NT2/D1 (cell line): ENCODE measurements at regions not wholly inside any gene's neighbourhood (a gene's known extent, or its start where the extent isn't known, plus 50 kb on each side); places are given as distances from the start of the nearest gene placed in this dataset.

Experiments
- DNase-seq: peaks from one replicate; pipeline ENCODE4 v3.0.0-alpha.2; 2011; ENCODE audit warnings: low read depth, low spot score
- H3K27me3 ChIP-seq: 2 replicates; pipeline ENCODE4 v1.6.0; 2011; ENCODE audit warnings: mild to moderate bottlenecking; ENCODE audit not compliant: insufficient read length, insufficient read depth
- H3K36me3 ChIP-seq: 2 replicates; pipeline ENCODE4 v1.6.1; 2011; ENCODE audit warnings: mild to moderate bottlenecking, low read length, mixed read lengths; ENCODE audit not compliant: insufficient read depth, insufficient read length
- H3K4me1 ChIP-seq: 2 replicates; pipeline ENCODE4 v1.5.1; 2011; ENCODE audit not compliant: insufficient read depth, insufficient read length
- H3K4me3 ChIP-seq: 2 replicates; pipeline ENCODE4 v1.5.1; 2011; ENCODE audit warnings: low read depth; ENCODE audit not compliant: insufficient read length
- H3K9ac ChIP-seq: 2 replicates; pipeline ENCODE4 v1.6.0; 2011; ENCODE audit warnings: low read depth; ENCODE audit not compliant: insufficient read length
- H3K9me3 ChIP-seq: 2 replicates; pipeline ENCODE4 v1.5.1; 2011; ENCODE audit warnings: mild to moderate bottlenecking, low read length; ENCODE audit not compliant: insufficient read depth
- SUZ12 ChIP-seq: IDR thresholded peaks from 2 replicates; pipeline ENCODE4 v1.6.1; 2011; ENCODE audit not compliant: insufficient read length, insufficient read depth; ENCODE audit errors: extremely low read depth
- YY1 ChIP-seq: IDR thresholded peaks from 2 replicates; pipeline ENCODE4 v1.6.1; 2011; ENCODE audit not compliant: insufficient read length, insufficient read depth
- ZNF274 ChIP-seq: IDR thresholded peaks from 2 replicates; pipeline ENCODE4 v1.6.1; 2011; ENCODE audit warnings: mild to moderate bottlenecking, low read depth, low read length

DNA sequence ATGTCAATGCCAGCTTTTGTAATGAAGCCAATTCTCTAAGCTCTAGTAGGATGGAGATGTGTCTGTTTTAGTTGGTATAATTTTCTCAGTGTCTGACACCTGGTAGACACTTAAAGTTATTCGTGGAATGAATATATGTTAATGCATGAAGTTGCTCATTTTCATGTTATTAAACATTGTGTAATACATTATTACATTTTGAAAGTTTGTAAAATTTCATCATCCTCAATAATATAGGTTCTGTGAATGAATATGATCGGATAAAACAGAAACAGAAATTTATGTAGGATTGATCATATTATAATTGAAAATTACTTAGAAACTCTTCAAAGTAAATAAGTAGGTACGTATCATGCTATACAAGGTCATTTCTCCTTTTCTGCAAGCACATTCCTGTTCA lies 625.3 kb downstream of the PLA2G4A start:
- H3K4me3 ChIP-seq: no peak overlapping the region
- H3K4me1 ChIP-seq: no peaks in the 10 kb centered on the region
- no peaks in the 10 kb centered on the region for H3K9me3 ChIP-seq
- H3K36me3 ChIP-seq: no peaks in the 10 kb centered on the region
- TF ChIP-seq YY1 (no peak), ZNF274 (no peak), SUZ12 (no peak)
- no peak for DNase-seq
- H3K9ac ChIP-seq: no peak overlapping the region
- no peaks in the 10 kb centered on the region for H3K27me3 ChIP-seq

- DNase-seq: no peak
- Histone ChIP-seq H3K4me1 (no peaks in the 10 kb centered on the region), H3K9me3 (no peaks in the 10 kb centered on the region), H3K36me3 (no peaks in the 10 kb centered on the region), H3K4me3 (no peak overlapping the region), H3K27me3 (no peaks in the 10 kb centered on the region), H3K9ac (no peak overlapping the region)
- no peak for TF ChIP-seq SUZ12
- TF ChIP-seq YY1: no peak
- TF ChIP-seq ZNF274: no peak
Observed at GRCh38 chr1:187456446-187456845, 627.7 kb downstream of the PLA2G4A start.

DNA sequence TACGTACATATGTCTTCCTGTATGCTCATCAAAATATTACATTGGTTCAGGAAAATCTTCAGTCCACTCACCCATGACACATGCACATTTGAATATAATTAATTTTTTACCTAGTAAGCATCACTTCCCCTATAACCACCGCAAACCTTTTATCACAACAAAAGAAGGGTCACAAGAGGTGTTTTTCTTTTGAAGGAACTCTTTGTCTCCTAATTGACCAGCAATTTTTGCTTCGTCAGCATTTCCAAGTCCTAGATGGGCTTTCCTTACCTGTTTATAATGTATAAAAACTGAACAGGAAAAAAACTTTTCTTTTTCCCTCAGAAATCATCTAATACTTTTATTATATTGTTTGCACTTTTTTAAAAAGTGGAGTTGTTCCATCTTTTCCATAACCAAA lies 631.3 kb downstream of the PLA2G4A start:
- no peaks in the 10 kb centered on the region for H3K36me3 ChIP-seq
- H3K4me3 ChIP-seq: no peak overlapping the region
- peaks cover 7% of the 10 kb centered on the region for H3K9me3 ChIP-seq
- DNase-seq: no peak
- TF ChIP-seq SUZ12: no peak
- TF ChIP-seq YY1: no peak
- no peak for TF ChIP-seq ZNF274
- no peaks in the 10 kb centered on the region for H3K4me1 ChIP-seq
- H3K27me3 ChIP-seq: no peaks in the 10 kb centered on the region
- no peak overlapping the region for H3K9ac ChIP-seq

DNA sequence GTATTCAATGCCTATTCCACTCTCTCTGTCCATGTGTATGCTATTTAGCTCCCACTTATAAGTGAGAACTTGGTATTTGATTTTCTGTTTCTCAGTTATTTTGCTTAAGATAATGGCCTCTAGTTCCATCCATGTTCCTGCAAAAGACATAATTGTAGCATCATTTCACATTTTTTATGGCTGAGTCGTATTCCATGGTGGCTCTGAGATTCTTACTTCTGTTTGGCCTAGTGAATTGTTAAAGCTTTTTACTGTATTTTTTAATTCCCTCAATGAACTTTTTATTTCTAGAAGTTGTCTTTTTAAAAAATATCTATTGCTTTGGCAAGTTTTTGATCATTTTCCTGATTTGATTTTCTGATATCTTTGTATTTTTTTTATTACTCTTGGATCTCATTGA lies 635.6 kb downstream of the PLA2G4A start:
- no peak overlapping the region for H3K4me3 ChIP-seq
- TF ChIP-seq YY1 (no peak), SUZ12 (no peak), ZNF274 (no peak)
- no peaks in the 10 kb centered on the region for H3K4me1 ChIP-seq
- H3K27me3 ChIP-seq: no peaks in the 10 kb centered on the region
- H3K36me3 ChIP-seq: no peaks in the 10 kb centered on the region
- no peak for DNase-seq
- no peak overlapping the region for H3K9ac ChIP-seq
- peaks cover 15% of the 10 kb centered on the region for H3K9me3 ChIP-seq

DNA sequence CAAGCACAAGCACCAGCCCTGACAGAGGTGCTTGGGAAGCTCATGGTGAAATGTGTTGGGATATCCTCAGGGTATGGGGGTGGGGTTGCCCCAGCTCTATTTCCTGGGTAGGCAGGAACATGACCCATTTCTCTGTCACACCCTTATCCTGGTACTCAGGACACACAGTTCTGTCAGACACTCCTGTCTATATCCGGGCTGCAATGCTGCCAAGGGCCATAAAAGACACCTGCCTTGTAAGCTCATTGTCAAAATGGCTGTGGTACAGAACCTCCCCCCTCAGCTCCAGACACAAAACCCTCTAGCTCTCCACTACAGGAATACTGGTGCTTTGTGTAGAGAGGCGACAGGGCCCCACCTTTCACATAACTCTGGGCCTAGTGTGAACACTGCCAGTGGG lies 636.7 kb downstream of the PLA2G4A start:
- Histone ChIP-seq H3K9ac (no peak overlapping the region), H3K4me3 (no peak overlapping the region), H3K36me3 (no peaks in the 10 kb centered on the region), H3K27me3 (no peaks in the 10 kb centered on the region), H3K9me3 (peaks cover 15% of the 10 kb centered on the region), H3K4me1 (no peaks in the 10 kb centered on the region)
- no peak for TF ChIP-seq SUZ12
- no peak for TF ChIP-seq ZNF274
- TF ChIP-seq YY1: no peak
- DNase-seq: no peak

DNA sequence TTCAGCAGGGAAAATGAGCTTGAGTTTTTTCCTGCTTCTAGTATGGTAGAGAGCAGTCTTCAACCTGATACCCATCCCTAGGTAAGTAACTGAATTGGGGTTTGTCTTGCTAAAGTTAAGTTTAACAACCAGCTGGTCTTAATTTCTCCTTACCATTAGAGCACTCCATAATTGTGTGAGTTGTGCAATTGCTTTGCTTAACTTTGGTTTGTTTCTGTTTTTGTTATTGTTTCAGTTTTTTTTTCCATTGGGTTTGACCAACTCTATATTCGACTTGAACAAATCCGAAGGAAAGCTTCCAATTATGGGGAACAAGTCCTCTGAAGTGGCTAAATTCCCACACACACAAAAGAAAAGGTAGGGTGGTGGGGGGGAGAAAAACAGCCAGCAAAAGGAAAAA lies 641.1 kb downstream of the PLA2G4A start:
- Histone ChIP-seq H3K9me3 (peaks cover 10% of the 10 kb centered on the region; the same call in 1 of the 2 replicates), H3K4me3 (no peak overlapping the region), H3K9ac (no peak overlapping the region), H3K36me3 (no peaks in the 10 kb centered on the region), H3K4me1 (no peaks in the 10 kb centered on the region), H3K27me3 (no peaks in the 10 kb centered on the region)
- no peak for TF ChIP-seq SUZ12
- no peak for TF ChIP-seq ZNF274
- TF ChIP-seq YY1: no peak
- peak; percentile 18 for DNase-seq

DNA sequence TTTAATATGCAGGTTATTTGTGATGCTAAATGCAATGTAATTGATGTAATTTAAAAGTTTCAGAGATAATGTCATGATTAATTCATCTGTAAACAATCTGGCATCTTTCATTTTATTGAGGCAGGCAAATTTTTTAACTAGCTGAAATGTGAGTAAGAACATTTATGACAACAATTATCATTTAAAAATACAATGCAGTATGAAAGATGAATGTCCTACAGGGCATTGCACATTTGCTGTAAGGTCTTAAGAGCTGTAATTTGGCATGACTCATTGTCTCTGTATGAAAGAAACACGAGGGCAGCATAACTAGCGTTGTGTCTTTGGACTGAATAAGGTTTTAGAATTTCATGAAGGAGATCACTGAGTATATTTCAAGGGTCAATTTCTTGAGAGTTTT lies 642.8 kb downstream of the PLA2G4A start:
- Histone ChIP-seq H3K4me3 (no peak overlapping the region), H3K36me3 (no peaks in the 10 kb centered on the region), H3K9ac (no peak overlapping the region), H3K9me3 (no peaks in the 10 kb centered on the region), H3K27me3 (no peaks in the 10 kb centered on the region), H3K4me1 (no peaks in the 10 kb centered on the region)
- no peak for DNase-seq
- TF ChIP-seq ZNF274 (no peak), SUZ12 (no peak), YY1 (no peak)

- H3K4me3 ChIP-seq: no peak overlapping the region
- DNase-seq: no peak
- no peak for TF ChIP-seq SUZ12
- TF ChIP-seq YY1: no peak
- H3K4me1 ChIP-seq: no peaks in the 10 kb centered on the region
- no peaks in the 10 kb centered on the region for H3K36me3 ChIP-seq
- no peaks in the 10 kb centered on the region for H3K27me3 ChIP-seq
- H3K9ac ChIP-seq: no peak overlapping the region
- no peaks in the 10 kb centered on the region for H3K9me3 ChIP-seq
Observed at GRCh38 chr1:187474336-187474735, 645.6 kb downstream of the PLA2G4A start.
